WTC11 (cell line): ENCODE measurements at regions not wholly inside any gene's neighbourhood (a gene's known extent, or its start where the extent isn't known, plus 50 kb on each side); places are given as distances from the start of the nearest gene placed in this dataset.

Experiments
- ATAC-seq: fragments of 200-7000 bp; cut with Tn5 transposase; 2 replicates; pipeline ENCODE4 v1.10.0; 2021; ENCODE audit warnings: mild to moderate bottlenecking, moderate library complexity
- CTCF ChIA-PET: fragments of 300-600 bp; sonication (Branson Sonifier 250); formaldehyde crosslinking; loops from one replicate; lab custom pipeline; 2021; ENCODE audit warnings: antibody characterized with exemption; lab: Charles Lee
- POLR2A ChIA-PET: fragments of 350-600 bp; sonication (Branson Sonifier 250); formaldehyde crosslinking; loops from one replicate; lab custom pipeline; 2021; ENCODE audit warnings: antibody characterized with exemption; lab: Charles Lee
- DNase-seq: peaks from one replicate; pipeline ENCODE4 v3.0.0; 2021; ENCODE audit warnings: low spot score
- H3K27ac Mint-ChIP-seq: 2 replicates; pipeline ENCODE4 v1.8.0; 2021; ENCODE audit warnings: mixed read lengths
- H3K27me3 Mint-ChIP-seq: 2 replicates; pipeline ENCODE4 v1.8.0; 2021; ENCODE audit warnings: low read depth, mild to moderate bottlenecking, moderate library complexity, mixed read lengths
- H3K36me3 Mint-ChIP-seq: 2 replicates; pipeline ENCODE4 v1.8.0; 2021; ENCODE audit warnings: mixed read lengths
- H3K4me1 Mint-ChIP-seq: 2 replicates; pipeline ENCODE4 v1.8.0; 2022; ENCODE audit warnings: mixed read lengths
- H3K4me3 Mint-ChIP-seq: 2 replicates; pipeline ENCODE4 v1.8.0; 2021; ENCODE audit warnings: mild to moderate bottlenecking, moderate library complexity, mixed read lengths
- H3K9me3 Mint-ChIP-seq: 2 replicates; pipeline ENCODE4 v1.8.0; 2021; ENCODE audit warnings: mixed read lengths
- ATF6 ChIP-seq: sonication (generic); formaldehyde crosslinking; IDR thresholded peaks from 2 replicates; pipeline ENCODE4 v1.8.1; 2023; ENCODE audit warnings: mild to moderate bottlenecking, missing genetic modification reagents
- ERG ChIP-seq: fragments of 250-450 bp; sonication (Bioruptor Pico); IDR thresholded peaks from 2 replicates; pipeline ENCODE4 v1.8.0; 2021; ENCODE audit warnings: mild to moderate bottlenecking
- FOXK1 ChIP-seq: sonication (generic); formaldehyde crosslinking; IDR thresholded peaks from 2 replicates; pipeline ENCODE4 v1.8.0; 2022; ENCODE audit warnings: mild to moderate bottlenecking, moderate library complexity, missing genetic modification reagents
- HMGXB4 ChIP-seq: sonication (generic); formaldehyde crosslinking; IDR thresholded peaks from 2 replicates; pipeline ENCODE4 v1.8.1; 2023; ENCODE audit warnings: mild to moderate bottlenecking, moderate library complexity, missing genetic modification reagents
- JAZF1 ChIP-seq: fragments of 250-450 bp; sonication (Bioruptor Pico); IDR thresholded peaks from 2 replicates; pipeline ENCODE4 v1.9.0; 2021; ENCODE audit warnings: moderate library complexity, mild to moderate bottlenecking, inconsistent platforms
- MLX ChIP-seq: sonication (generic); formaldehyde crosslinking; IDR thresholded peaks from 2 replicates; pipeline ENCODE4 v1.8.1; 2023; ENCODE audit warnings: mild to moderate bottlenecking, missing genetic modification reagents, moderate library complexity
- SMAD4 ChIP-seq: sonication (generic); formaldehyde crosslinking; IDR thresholded peaks from 2 replicates; pipeline ENCODE4 v1.8.0; 2022; ENCODE audit warnings: mild to moderate bottlenecking, missing genetic modification reagents
- SP1 ChIP-seq: sonication (generic); formaldehyde crosslinking; conservative IDR thresholded peaks from 2 replicates; pipeline ENCODE4 v1.8.1; 2022; ENCODE audit warnings: missing genetic modification reagents
- ZNF232 ChIP-seq: sonication (generic); formaldehyde crosslinking; IDR thresholded peaks from 2 replicates; pipeline ENCODE4 v1.8.0; 2022; ENCODE audit warnings: mild to moderate bottlenecking, missing genetic modification reagents
- ZNF416 ChIP-seq: fragments of 250-450 bp; sonication (Bioruptor Pico); IDR thresholded peaks from 2 replicates; pipeline ENCODE4 v1.9.0; 2021; ENCODE audit warnings: mild to moderate bottlenecking, inconsistent platforms
- ZNF532 ChIP-seq: fragments of 250-450 bp; sonication (Bioruptor Pico); IDR thresholded peaks from 2 replicates; pipeline ENCODE4 v1.9.0; 2021; ENCODE audit warnings: mild to moderate bottlenecking, borderline replicate concordance
- TF ChIP-seq, protein P1 (sequence below): sonication (generic); formaldehyde crosslinking; conservative IDR thresholded peaks from 2 replicates; pipeline ENCODE4 v1.8.1; 2023; ENCODE audit warnings: mild to moderate bottlenecking, low read depth, missing genetic modification reagents, moderate library complexity
- TF ChIP-seq, protein P2 (sequence below): fragments of 250-450 bp; sonication (Bioruptor Pico); IDR thresholded peaks from 2 replicates; pipeline ENCODE4 v1.9.0; 2021; ENCODE audit warnings: mild to moderate bottlenecking
- TF ChIP-seq, protein P3 (sequence below): sonication (generic); formaldehyde crosslinking; IDR thresholded peaks from 2 replicates; pipeline ENCODE4 v1.8.1; 2023; ENCODE audit warnings: mild to moderate bottlenecking, missing genetic modification reagents

- TF ChIP-seq ZNF232 (CRISPR knock-in tag) (no peak), ERG (CRISPR knock-in tag) (no peak), SMAD4 (CRISPR knock-in tag) (no peak), ZNF532 (no peak)
These were observed 134.8 kb upstream of the FOXA2 start (continued) for GRCh38 chr20:22719167-22719591.

- POLR2A ChIA-PET, result interaction anchor here (0.7 kb wide), 1 partner anchor 376 kb away, joined by 8 read pairs; no protein-coding TSS in a partner anchor
- no peak for ATAC-seq
These were observed 135.8 kb upstream of the FOXA2 start for GRCh38 chr20:22720206-22720605.

More at GRCh38 chr20:22720206-22720605, 135.8 kb upstream of the FOXA2 start:
- CTCF ChIA-PET, result no interaction called here
- no peak overlapping the region for H3K4me3 Mint-ChIP-seq
- no peak for DNase-seq
- peaks cover 6% of the 10 kb centered on the region for H3K4me1 Mint-ChIP-seq
- peaks cover 5% of the 10 kb centered on the region for H3K27me3 Mint-ChIP-seq
- H3K27ac Mint-ChIP-seq, result no peak overlapping the region
- H3K9me3 Mint-ChIP-seq, result no peaks in the 10 kb centered on the region
- TF ChIP-seq ERG (CRISPR knock-in tag) (no peak), JAZF1 (no peak), FOXK1 (no peak), ATF6 (CRISPR knock-in tag) (no peak), SP1 (no peak), ZNF416 (CRISPR knock-in tag) (no peak), MLX (CRISPR knock-in tag) (no peak), HMGXB4 (CRISPR knock-in tag) (no peak)
- TF ChIP-seq, protein P1, sequence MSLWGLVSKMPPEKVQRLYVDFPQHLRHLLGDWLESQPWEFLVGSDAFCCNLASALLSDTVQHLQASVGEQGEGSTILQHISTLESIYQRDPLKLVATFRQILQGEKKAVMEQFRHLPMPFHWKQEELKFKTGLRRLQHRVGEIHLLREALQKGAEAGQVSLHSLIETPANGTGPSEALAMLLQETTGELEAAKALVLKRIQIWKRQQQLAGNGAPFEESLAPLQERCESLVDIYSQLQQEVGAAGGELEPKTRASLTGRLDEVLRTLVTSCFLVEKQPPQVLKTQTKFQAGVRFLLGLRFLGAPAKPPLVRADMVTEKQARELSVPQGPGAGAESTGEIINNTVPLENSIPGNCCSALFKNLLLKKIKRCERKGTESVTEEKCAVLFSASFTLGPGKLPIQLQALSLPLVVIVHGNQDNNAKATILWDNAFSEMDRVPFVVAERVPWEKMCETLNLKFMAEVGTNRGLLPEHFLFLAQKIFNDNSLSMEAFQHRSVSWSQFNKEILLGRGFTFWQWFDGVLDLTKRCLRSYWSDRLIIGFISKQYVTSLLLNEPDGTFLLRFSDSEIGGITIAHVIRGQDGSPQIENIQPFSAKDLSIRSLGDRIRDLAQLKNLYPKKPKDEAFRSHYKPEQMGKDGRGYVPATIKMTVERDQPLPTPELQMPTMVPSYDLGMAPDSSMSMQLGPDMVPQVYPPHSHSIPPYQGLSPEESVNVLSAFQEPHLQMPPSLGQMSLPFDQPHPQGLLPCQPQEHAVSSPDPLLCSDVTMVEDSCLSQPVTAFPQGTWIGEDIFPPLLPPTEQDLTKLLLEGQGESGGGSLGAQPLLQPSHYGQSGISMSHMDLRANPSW, result no peak
- TF ChIP-seq, protein P2, sequence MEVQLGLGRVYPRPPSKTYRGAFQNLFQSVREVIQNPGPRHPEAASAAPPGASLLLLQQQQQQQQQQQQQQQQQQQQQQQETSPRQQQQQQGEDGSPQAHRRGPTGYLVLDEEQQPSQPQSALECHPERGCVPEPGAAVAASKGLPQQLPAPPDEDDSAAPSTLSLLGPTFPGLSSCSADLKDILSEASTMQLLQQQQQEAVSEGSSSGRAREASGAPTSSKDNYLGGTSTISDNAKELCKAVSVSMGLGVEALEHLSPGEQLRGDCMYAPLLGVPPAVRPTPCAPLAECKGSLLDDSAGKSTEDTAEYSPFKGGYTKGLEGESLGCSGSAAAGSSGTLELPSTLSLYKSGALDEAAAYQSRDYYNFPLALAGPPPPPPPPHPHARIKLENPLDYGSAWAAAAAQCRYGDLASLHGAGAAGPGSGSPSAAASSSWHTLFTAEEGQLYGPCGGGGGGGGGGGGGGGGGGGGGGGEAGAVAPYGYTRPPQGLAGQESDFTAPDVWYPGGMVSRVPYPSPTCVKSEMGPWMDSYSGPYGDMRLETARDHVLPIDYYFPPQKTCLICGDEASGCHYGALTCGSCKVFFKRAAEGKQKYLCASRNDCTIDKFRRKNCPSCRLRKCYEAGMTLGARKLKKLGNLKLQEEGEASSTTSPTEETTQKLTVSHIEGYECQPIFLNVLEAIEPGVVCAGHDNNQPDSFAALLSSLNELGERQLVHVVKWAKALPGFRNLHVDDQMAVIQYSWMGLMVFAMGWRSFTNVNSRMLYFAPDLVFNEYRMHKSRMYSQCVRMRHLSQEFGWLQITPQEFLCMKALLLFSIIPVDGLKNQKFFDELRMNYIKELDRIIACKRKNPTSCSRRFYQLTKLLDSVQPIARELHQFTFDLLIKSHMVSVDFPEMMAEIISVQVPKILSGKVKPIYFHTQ (CRISPR knock-in tag), result no peak
- TF ChIP-seq, protein P3, sequence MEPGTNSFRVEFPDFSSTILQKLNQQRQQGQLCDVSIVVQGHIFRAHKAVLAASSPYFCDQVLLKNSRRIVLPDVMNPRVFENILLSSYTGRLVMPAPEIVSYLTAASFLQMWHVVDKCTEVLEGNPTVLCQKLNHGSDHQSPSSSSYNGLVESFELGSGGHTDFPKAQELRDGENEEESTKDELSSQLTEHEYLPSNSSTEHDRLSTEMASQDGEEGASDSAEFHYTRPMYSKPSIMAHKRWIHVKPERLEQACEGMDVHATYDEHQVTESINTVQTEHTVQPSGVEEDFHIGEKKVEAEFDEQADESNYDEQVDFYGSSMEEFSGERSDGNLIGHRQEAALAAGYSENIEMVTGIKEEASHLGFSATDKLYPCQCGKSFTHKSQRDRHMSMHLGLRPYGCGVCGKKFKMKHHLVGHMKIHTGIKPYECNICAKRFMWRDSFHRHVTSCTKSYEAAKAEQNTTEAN, result no peak
- no peaks in the 10 kb centered on the region for H3K36me3 Mint-ChIP-seq
